ENCODE measurements at regions not wholly inside any gene's neighbourhood (a gene's known extent, or its start where the extent isn't known, plus 50 kb on each side); places are given as distances from the start of the nearest gene placed in this dataset.

DNA sequence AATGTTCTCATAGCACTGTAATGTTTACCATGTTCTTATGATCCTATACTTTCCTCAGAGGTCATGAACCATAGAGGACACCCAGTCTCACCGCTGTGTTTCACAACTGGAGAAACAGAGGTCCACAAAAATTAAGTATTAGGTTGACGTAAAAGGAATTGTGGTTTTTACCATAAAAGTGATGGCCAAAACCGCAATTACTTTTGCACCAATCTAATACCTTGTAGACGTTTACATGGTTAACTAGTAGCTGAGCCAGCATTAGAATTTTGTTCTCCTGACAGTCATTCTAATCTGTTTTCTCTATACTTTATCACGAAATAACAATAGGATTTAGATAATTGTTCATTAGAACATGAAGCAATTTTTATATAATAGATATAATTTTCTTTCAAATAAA, 763.4 kb upstream of the ARGLU1 start:
- no peak for DNase-seq

GRCh38 chr13:107330484-107330883, 762.5 kb upstream of the ARGLU1 start:
- no peak for DNase-seq

DNA sequence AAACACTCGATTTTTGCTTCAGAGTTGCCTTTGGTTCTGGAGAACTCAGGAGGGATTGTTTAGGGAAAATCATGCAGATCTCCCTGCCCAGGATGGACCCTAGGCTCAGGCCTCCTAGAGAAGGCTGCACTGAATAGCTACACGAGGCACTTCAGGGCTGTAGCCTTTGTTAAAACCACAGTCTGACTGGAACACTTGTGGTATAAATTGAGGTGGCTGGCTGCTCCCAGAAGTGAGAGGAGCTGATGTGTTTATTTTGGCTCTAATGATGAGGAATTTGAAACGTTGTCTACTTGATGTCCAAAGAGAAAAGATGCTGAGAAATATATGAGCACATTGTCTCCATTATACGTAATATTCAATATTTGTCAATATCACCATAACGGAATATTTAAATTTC, 762.1 kb upstream of the ARGLU1 start:
- DNase-seq = no peak

DNA sequence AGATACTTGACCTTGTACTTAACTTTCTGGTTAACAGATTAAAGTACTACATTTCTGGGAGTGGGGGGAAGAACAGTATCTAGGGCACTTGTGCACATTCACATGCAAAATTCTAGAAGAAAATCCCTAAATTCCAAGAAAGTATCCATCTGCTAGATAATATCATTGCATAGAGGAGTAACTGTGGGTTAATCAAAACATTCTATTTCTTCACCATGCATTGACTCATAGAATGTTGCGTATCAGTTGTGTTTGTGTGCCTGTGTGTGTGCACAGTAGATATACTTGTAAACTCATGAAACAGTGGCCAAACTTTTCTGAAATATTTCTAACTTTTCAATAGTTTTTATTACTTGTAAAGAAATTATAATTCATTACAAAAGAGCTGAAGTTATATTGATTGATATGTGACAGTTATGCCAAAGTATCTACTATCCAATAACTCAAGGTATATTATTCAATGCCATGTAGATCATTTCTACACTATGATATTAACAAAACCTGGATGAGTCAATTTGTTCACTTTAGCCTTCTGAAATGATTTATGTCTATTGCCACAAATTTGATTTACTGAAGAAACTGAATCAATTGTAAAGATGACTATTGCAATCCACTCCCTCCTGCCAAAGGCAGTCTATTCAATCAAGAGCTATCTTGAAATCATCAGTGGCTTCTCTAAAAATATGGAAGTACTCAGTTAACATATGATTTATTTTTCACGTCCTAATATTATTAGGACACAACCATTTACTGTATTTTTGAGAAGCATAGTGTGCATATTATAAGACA, 756.7 kb upstream of the ARGLU1 start:
- DNase-seq = no peak

- no peak for DNase-seq
These were observed 754.3 kb upstream of the ARGLU1 start for GRCh38 chr13:107322228-107322627.

GRCh38 chr13:107305178-107305577, 737.2 kb upstream of the ARGLU1 start:
- no peak for DNase-seq

GRCh38 chr13:107301724-107302374, 733.9 kb upstream of the ARGLU1 start:
- no peak for DNase-seq

GRCh38 chr13:107299717-107300116, 731.8 kb upstream of the ARGLU1 start:
- DNase-seq = no peak

DNA sequence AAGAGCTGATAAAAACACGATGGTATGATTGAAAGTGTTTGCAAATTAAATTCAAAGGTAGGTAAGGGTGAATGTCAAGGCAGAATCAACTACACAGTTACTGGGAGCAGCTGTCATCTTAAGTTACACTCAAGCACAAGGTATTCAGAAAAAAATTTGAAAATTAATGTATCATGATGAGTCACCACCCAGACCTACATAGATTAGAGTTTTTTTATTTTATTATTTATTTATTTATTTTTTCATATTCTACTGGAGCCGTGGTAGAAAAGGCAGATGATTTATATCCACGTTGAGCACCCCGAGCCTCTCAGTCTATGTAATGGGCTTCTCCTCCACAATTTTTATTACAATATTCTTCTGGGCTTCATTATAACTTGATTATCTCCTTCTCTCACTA, 728.9 kb upstream of the ARGLU1 start:
- no peak for DNase-seq

GRCh38 chr13:107295416-107296140, 727.6 kb upstream of the ARGLU1 start:
- no peak for DNase-seq

DNA sequence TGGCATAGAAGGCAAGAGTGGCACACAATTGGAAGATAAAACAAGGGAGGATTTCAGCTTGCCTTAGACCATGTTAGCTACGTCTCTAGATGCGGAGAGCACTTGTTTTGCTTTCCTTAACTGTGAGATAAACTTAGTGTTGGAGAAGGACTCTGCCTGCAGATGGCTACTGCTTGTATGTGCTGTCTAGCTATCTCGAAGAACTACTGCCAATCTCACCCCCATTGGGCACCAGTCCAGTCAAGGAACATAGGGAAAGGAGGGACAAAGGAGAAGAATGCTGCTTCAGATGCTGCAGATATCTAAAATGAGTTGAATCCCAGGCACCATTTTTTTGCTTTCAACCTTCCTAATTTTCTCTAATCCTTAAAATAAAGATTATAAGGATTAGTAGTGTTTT, 726.0 kb upstream of the ARGLU1 start:
- DNase-seq = no peak

GRCh38 chr13:107291875-107292274, 723.9 kb upstream of the ARGLU1 start:
- DNase-seq = no peak

DNA sequence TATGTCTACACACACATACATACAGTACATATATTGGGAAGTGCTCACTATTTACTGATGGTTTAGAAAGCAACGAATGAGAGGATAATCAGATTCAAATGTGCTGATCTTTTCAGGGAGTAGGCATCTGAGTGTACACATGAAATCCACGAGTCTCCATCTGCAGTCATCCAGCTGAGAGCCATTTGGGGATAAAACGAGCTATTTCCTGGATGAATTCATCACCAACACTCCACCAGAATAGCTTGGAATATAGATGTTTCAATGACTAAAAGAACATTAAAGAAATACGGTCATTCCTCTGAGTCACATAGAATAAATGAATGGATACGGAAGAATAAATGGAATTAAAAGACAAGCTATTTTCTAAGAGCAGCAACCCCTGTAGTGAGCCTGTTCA, 721.6 kb upstream of the ARGLU1 start:
- DNase-seq = no peak

- no peak for DNase-seq
These were observed 716.2 kb upstream of the ARGLU1 start for GRCh38 chr13:107284173-107284572.

DNA sequence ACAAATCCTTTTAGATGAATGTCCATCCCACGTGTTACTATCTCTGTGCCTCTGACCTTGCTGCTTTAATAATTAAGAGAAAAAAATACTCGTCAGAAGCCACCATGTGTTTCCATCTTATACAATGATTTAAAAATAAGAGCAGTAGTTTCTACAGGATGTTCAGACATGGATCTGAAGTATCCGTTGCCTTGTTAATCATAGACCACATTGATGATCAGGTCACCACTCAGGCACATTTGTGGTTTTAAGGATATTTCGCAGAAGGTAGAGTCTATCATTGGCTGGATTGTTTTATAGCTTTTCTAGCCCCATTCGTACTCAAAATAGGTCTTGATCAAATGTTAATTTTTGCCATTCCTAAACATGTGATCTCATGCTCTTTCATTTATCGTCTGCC, 710.0 kb upstream of the ARGLU1 start:
- no peak for DNase-seq

DNA sequence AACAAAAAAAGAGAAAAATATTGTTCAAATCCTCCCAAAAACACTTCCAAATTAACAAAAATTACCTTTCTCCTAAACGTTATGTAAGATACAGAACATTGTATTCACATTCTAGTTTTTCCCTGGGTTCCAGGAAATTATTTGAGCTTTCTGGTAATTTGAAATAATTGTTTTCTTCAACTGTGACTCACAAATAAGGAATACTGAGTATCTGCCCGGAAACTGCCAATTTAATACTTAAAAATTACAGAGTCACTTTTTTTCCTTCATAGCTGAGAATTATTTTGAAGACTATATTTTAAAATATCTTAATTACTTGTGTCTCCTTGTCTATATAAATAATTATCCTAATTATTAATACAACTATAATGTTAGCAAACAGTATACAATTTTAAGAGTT, 709.0 kb upstream of the ARGLU1 start:
- DNase-seq = no peak

GRCh38 chr13:107275945-107276614, 708.1 kb upstream of the ARGLU1 start:
- no peak for DNase-seq

GRCh38 chr13:107275312-107275711, 707.4 kb upstream of the ARGLU1 start:
- DNase-seq = no peak

- peak; percentile 32 to 42 for DNase-seq
These were observed 703.3 kb upstream of the ARGLU1 start for GRCh38 chr13:107271227-107271626.

DNA sequence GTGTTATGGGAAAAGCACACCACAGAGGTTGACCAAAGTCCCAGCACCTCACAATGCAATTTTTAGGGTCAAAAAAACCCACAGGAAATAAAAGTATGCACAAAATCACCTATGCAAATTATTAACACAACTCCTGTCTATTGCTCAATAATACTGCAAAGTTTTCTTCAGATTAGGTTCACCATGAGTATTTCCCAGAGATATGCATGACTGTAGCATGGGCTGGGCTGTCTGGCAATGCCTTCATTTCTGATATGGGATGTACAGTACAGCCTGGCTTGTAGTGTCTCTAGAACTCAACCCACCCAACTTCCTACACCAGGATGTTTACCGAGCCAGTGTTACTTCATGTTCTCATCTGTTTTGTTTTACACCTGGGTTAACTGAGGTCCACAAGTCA, 698.7 kb upstream of the ARGLU1 start:
- DNase-seq = no peak

DNA sequence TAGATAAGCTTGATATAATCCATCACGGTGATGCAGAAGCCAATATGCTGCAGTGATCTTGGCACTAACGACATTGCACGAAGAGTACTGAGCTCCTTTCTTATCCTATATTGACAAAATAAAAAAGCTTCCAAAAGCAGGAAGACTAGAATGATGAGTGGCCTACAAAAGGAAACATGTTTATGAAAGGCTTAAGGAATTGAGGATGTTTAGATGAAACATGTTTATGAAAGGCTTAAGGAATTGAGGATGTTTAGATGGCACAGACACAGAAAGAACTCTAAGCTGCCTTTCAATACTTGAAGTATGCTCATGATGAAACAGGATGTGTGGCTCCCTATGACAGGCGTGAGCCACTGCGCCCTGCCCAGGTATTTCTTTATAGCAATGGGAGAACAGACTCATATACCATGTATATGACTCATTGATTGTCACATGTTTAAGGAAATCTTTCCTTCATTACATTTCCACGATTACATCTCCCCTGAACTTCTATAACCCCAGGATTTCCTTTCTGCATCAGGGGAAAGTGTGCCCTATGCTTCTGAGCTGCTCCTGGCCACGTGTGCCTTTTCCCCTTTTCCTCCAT, 690.8 kb upstream of the ARGLU1 start:
- no peak for DNase-seq

DNA sequence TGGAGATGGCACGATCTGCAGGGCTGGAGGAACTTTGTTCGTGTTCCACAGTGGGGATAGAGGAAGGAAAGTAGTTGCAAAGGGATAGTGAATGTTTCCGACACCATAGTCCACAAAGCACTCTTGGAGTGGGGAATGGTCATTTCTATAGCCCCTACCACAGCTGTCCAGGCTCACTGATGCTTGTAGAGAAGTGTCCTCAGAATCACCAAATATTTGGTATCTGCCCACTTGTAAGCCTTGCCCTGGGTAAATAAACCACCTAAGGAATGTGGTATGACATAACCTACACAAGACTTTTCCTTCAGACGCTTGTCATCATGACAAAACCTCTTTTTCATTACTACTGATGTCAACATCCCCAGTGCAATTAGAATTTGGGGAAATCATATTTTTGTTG, 686.5 kb upstream of the ARGLU1 start:
- no peak for DNase-seq
